Spleen (tissue), 7 donors: ENCODE measurements at regions not wholly inside any gene's neighbourhood (a gene's known extent, or its start where the extent isn't known, plus 50 kb on each side); places are given as distances from the start of the nearest gene placed in this dataset.

Experiments used
- CTCF ChIP-seq, 11 experiments: fragments of 200-600 bp in 7 of 11; fragments of 450-650 bp in 4 of 11; sonication (generic) in 4 of 11; IDR thresholded peaks in 8 of 11; conservative IDR thresholded peaks in 3 of 11; 1 replicate in 7 of 11; 2 replicates in 4 of 11; pipeline versions ENCODE4 v1.4.0 to v1.8.0; 2016 to 2021; ENCODE audit warnings: antibody characterized with exemption in 11 of 11, inconsistent platforms in 4 of 11, mild to moderate bottlenecking in 1 of 11
- POLR2A ChIP-seq, 3 donors: fragments of 450-650 bp; IDR thresholded peaks; one replicate each; pipeline ENCODE4 v1.5.1; 2017; ENCODE audit warnings: antibody characterized with exemption in 3 of 3, mild to moderate bottlenecking in 1 of 3
- POLR2AphosphoS5 ChIP-seq, 3 donors: sonication (generic); formaldehyde crosslinking; IDR thresholded peaks; one replicate each; pipeline ENCODE4 v1.5.1; 2017; ENCODE audit warnings: antibody characterized with exemption in 3 of 3
- donor health status: DM: no; HTN: no; CAD: no; lungs with moderate emphysema.
- donor health status: DM: no; HTN: no; CAD: no.
- donor health status: DM: no; HTN: no; CAD: no.

GRCh38 chr7:68147614-68148238, 1151.1 kb downstream of the TYW1 start:
- TF ChIP-seq POLR2A (IDR thresholded peaks at IDR 0.05) = no peak
- no peak for TF ChIP-seq CTCF (IDR thresholded peaks at IDR 0.05 in 8 of 11, conservative IDR thresholded peaks at IDR 0.05 in 3 of 11)
- no peak for TF ChIP-seq POLR2AphosphoS5 (IDR thresholded peaks at IDR 0.05)
